Ishikawa (cell line): ENCODE measurements at regions not wholly inside any gene's neighbourhood (a gene's known extent, or its start where the extent isn't known, plus 50 kb on each side); places are given as distances from the start of the nearest gene placed in this dataset.

Experiments
- CEBPB ChIP-seq: IDR thresholded peaks from 2 replicates; pipeline ENCODE4 v1.6.1; 2012
- CREB1 ChIP-seq: IDR thresholded peaks from 2 replicates; pipeline ENCODE4 v1.6.1; 2012; ENCODE audit warnings: low read depth
- EGR1 ChIP-seq: IDR thresholded peaks from 2 replicates; pipeline ENCODE4 v1.6.1; 2012
- EP300 ChIP-seq: IDR thresholded peaks from 2 replicates; pipeline ENCODE4 v1.6.1; 2012; ENCODE audit warnings: borderline replicate concordance
- FOXM1 ChIP-seq: IDR thresholded peaks from 2 replicates; pipeline ENCODE4 v1.6.1; 2012; ENCODE audit warnings: low read depth, borderline replicate concordance
- MAX ChIP-seq: IDR thresholded peaks from 2 replicates; pipeline ENCODE4 v1.6.1; 2012
- NFIC ChIP-seq: IDR thresholded peaks from 2 replicates; pipeline ENCODE4 v1.6.1; 2012
- RAD21 ChIP-seq: IDR thresholded peaks from 2 replicates; pipeline ENCODE4 v1.6.1; 2012; ENCODE audit warnings: low read depth
- TAF1 ChIP-seq: IDR thresholded peaks from 2 replicates; pipeline ENCODE4 v1.6.1; 2012; ENCODE audit warnings: low read depth, mild to moderate bottlenecking
- TCF12 ChIP-seq: IDR thresholded peaks from 2 replicates; pipeline ENCODE4 v1.6.1; 2012; ENCODE audit warnings: low read depth
- TEAD4 ChIP-seq: IDR thresholded peaks from 2 replicates; pipeline ENCODE4 v1.6.1; 2012
- USF1 ChIP-seq: IDR thresholded peaks from 2 replicates; pipeline ENCODE4 v1.6.1; 2012
- YY1 ChIP-seq: IDR thresholded peaks from 2 replicates; pipeline ENCODE4 v1.6.1; 2012; ENCODE audit warnings: low read depth
- ZBTB7A ChIP-seq: IDR thresholded peaks from 2 replicates; pipeline ENCODE4 v1.6.1; 2012; ENCODE audit warnings: low read depth
- TF ChIP-seq, protein P1 (sequence below): IDR thresholded peaks from 2 replicates; pipeline ENCODE4 v1.6.1; 2012; ENCODE audit warnings: low read depth, mild to moderate bottlenecking

DNA sequence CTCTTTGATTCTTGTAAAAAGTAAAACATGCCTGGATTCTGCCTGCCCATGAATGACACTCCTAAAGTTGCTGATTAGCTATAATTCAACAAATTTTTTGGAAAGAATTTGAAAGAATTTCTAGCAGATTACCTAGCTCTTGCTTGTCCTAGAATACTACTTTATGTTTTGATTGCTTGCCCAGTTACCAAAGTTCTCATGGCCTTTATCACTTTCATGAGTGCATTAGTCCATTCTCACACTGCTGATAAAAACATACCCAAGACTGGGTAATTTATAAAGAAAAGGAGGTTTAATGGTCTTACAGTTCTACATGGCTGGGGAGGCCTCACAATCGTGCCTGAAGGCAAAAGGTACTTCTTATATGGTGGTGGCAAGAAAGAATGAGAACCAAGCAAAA lies 1137.3 kb downstream of the SORCS1 start:
- no peak for TF ChIP-seq YY1

- TF ChIP-seq CREB1 (no peak), EP300 (no peak)
- TF ChIP-seq, protein P1, sequence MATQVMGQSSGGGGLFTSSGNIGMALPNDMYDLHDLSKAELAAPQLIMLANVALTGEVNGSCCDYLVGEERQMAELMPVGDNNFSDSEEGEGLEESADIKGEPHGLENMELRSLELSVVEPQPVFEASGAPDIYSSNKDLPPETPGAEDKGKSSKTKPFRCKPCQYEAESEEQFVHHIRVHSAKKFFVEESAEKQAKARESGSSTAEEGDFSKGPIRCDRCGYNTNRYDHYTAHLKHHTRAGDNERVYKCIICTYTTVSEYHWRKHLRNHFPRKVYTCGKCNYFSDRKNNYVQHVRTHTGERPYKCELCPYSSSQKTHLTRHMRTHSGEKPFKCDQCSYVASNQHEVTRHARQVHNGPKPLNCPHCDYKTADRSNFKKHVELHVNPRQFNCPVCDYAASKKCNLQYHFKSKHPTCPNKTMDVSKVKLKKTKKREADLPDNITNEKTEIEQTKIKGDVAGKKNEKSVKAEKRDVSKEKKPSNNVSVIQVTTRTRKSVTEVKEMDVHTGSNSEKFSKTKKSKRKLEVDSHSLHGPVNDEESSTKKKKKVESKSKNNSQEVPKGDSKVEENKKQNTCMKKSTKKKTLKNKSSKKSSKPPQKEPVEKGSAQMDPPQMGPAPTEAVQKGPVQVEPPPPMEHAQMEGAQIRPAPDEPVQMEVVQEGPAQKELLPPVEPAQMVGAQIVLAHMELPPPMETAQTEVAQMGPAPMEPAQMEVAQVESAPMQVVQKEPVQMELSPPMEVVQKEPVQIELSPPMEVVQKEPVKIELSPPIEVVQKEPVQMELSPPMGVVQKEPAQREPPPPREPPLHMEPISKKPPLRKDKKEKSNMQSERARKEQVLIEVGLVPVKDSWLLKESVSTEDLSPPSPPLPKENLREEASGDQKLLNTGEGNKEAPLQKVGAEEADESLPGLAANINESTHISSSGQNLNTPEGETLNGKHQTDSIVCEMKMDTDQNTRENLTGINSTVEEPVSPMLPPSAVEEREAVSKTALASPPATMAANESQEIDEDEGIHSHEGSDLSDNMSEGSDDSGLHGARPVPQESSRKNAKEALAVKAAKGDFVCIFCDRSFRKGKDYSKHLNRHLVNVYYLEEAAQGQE, result no peak
These were observed 1139.2 kb downstream of the SORCS1 start for GRCh38 chr10:106025208-106025811.

DNA sequence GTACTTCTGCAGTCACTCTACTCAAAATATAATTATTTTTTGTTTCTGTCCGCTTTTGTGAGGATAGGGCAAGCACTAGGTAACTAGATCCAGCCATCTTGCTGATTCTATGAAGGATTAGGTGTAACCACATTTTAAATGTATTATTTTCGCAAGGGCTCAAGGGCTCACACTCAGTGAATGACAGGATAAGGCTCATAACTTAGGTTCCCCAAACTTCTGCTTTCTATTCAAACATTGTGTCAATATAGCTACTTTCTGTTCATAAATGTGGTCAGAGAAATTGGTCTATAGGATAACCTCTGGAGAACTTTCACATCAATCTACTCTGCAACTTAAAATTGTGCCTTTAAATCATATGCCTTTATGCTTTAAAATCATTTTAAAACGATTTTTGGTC lies 1141.2 kb downstream of the SORCS1 start:
- TF ChIP-seq TCF12 (no peak), FOXM1 (no peak), EGR1 (no peak), EP300 (no peak), CEBPB (no peak), YY1 (no peak), NFIC (no peak), USF1 (no peak), CREB1 (no peak), RAD21 (no peak), MAX (no peak), TAF1 (no peak), ZBTB7A (no peak), TEAD4 (no peak)
- TF ChIP-seq, protein P1, result no peak

DNA sequence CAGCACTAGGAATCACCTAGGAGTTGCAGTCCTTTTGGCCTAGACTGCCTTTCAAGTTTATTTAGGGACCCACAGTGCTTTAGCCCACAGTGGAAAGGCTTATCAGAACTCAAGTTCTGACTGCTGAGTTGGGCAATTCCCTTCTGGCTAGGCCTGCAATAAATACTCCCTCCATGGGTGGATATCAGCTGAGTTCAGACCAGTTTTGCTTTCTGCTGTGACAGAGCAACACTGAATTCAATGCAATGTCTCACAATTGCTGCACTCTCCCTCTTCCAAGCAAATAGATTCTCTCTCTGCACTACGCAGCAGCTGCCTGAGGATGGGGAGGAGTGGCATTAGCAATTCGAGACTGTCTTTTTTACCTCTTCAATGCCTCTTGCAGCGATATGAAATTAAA lies 1153.3 kb downstream of the SORCS1 start:
- TF ChIP-seq YY1 (no peak), CEBPB (no peak), MAX (no peak), TAF1 (no peak), NFIC (no peak), TEAD4 (no peak), EGR1 (no peak), CREB1 (no peak), EP300 (no peak), TCF12 (no peak), ZBTB7A (no peak), RAD21 (no peak), USF1 (no peak), FOXM1 (no peak)
- TF ChIP-seq, protein P1, result no peak

- TF ChIP-seq YY1, result no peak
- no peak for TF ChIP-seq TEAD4
These were observed 1163.8 kb downstream of the SORCS1 start for GRCh38 chr10:106000721-106001120.

DNA sequence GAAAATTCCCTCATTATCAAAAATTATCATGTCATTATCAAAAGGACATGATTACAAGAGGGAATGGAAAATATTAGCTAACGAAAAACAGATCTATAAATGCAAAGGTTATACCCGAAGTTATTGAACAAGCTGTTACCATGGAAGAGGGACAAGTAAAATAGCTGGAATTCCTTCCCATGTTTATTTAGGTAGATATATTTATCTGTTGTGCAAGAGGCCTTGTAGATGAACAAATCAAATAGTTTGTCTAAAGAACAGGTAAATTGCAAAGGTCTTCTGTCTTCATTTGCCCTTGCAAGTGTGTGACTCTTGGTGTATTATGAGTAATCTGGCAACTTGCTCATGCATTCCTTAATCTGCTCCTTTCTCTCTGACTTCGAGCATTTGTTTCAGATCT lies 1170.9 kb downstream of the SORCS1 start:
- TF ChIP-seq EP300 (no peak), TCF12 (no peak), EGR1 (no peak), TAF1 (no peak), NFIC (no peak), MAX (no peak), CREB1 (no peak), ZBTB7A (no peak), FOXM1 (no peak)
- TF ChIP-seq, protein P1, result no peak
